Islet of Langerhans (tissue), 1 donor: ENCODE measurements at regions not wholly inside any gene's neighbourhood (a gene's known extent, or its start where the extent isn't known, plus 50 kb on each side); places are given as distances from the start of the nearest gene placed in this dataset.
A peak's percentile ranks its signal among the peaks of the same experiment; 100 is the strongest.
"Not testable (repeated sequence)": the region's sequence is repeated elsewhere in the genome, so short reads cannot be mapped to it uniquely, and the experiment has no call there.

Experiments used
- FAIRE-seq: peaks from one replicate; lab custom pipeline; 2011; peaks lifted over from hg19 to GRCh38; lab: Jason Lieb, UNC

DNA sequence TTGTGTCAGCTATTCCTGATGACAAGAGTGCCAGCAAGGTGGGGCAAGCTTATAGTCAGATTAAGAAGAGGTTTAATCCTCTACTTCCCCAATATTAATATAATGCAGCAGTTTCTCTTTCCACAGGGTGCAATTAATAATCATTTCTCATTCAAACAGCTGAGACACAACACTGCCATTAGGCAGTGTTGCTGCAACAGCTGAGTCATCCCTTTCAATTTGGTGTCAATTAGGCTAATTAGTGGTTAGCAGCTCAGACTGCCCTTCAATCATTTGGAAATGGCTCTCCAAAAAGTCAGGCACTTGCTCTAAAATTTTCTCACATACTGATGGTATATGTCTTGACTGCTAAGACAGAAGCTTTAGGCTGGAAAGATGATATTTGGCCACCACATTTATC is 265.7 kb upstream of the FAM241A start:
- FAIRE-seq = no peak

GRCh38 chr4:111880116-111880515 is 265.1 kb upstream of the FAM241A start:
- no peak for FAIRE-seq

DNA sequence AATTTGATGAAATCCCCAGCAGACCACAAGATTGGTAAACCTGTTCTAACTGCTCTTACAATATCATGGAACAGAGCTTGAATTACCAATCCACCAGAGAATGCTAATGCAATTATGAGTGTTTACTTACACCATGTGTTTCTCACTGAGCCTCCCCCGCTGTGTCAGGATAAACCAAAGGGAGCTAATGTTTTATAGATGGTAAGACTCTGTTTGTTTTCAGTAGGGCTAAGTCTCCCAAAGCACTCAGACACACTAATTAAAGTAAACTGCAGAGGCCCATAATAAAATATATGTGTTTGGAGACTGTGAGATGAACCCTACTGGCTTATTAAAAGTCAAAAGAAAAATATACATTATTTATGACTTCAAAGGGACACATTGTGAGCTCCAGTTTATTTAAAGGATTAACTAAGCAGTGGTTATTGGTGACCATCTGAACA is 261.7 kb upstream of the FAM241A start:
- FAIRE-seq = peak; percentile 75

GRCh38 chr4:111890412-111890811 is 254.8 kb upstream of the FAM241A start:
- no peak for FAIRE-seq

- no peak for FAIRE-seq
These were observed 239.7 kb upstream of the FAM241A start for GRCh38 chr4:111905511-111905910.

DNA sequence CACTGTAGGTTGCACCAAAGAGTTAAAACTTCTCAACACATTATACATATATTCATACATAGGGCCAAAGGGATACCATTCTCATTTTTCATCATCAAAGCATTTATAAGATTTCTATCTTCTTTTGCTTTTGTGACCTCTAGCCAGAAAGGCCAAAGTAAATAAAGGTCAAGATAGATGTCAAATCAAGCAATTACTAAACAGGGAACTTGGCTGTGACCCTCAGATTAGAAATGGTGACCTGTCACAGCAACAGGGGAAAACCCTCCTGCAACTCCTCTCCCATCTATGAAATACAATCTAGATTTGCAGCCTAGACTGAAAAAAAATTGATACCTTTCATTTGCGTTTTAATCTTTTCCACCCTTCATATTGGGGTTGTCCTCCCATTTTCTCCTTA is 225.6 kb upstream of the FAM241A start:
- FAIRE-seq = no peak

GRCh38 chr4:111921714-111922113 is 223.5 kb upstream of the FAM241A start:
- no peak for FAIRE-seq

GRCh38 chr4:111923786-111924185 is 221.5 kb upstream of the FAM241A start:
- FAIRE-seq = no peak

DNA sequence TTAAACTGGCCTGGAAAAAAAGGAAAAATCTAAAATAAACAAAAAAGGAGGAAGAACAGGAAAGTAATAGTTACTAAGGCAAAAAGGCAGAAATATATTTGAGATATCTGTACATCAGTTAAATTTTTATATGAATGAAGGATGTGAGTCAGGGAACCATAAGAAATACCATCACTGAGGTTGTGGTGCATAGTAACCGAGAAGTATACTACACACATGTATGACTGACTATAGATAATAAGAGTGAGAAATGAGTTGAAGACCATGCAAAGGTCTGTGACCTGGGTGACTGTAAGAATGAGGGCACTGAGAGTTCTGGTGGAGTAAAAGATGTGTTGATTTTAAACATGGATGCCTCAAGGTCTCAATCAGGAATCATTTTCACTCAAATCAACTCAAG is 220.6 kb upstream of the FAM241A start:
- FAIRE-seq = no peak

- no peak for FAIRE-seq
These were observed 214.6 kb upstream of the FAM241A start for GRCh38 chr4:111930659-111931058.

DNA sequence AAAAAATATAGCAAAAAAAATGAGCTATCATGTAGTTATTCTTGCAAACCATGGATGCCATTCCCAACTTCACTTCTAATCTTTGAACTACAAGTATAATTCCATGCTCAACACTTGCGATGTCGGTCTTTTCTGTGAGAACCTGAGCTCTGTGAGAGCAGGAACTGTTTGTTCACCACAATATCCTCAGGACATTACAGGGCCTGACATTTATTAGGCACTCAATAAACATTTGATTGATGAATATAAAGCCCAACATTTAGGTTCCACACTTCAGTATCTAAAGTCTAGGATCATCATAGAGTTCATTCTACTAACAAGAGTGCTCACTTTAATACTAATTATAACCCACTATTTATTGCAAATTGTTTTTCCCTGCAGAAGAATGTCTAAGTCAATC is 211.6 kb upstream of the FAM241A start:
- FAIRE-seq = no peak

- no peak for FAIRE-seq
These were observed 210.9 kb upstream of the FAM241A start for GRCh38 chr4:111934314-111934713.

DNA sequence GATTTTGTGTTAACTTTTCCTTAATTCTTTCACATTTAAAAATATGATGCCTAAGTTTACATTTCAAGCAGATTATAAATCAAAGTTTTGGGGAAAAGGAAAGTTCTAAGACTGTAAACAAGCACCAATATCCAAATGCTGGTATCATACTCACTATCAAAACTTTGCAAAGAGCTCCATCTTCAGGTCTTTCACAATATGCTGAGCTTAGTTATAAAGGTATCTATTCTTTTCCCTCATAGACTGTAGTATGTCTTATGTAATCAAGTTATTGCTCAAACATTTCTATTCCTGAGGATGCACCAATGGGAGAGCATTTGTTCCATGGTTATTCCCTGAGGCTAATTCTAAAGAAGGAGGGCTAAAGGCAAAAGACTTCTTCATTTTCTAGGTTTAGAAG is 207.9 kb upstream of the FAM241A start:
- FAIRE-seq = peak; percentile 82

DNA sequence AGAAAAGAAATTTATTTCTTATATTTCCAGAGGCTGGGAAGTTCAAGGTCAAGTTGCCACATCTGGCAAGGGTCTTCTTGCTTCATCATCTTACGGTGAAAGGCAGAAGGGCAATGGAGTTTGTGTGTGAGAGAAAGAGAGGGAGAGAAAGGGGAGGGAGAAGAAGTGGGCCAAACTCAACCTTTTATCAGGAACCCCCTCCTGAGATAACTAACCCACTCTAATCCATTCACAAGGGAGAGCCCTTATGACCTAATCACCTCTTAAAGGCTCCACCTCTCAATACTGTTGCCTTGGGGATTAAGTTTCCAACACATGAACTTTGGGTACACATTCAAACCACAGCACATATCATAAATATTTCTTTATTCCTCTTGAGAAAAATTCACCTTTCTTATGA is 203.3 kb upstream of the FAM241A start:
- no peak for FAIRE-seq

GRCh38 chr4:111943796-111944203 is 201.5 kb upstream of the FAM241A start:
- FAIRE-seq = no peak

GRCh38 chr4:111945014-111945413 is 200.2 kb upstream of the FAM241A start:
- no peak for FAIRE-seq

GRCh38 chr4:111946800-111947199 is 198.5 kb upstream of the FAM241A start:
- FAIRE-seq = no peak

DNA sequence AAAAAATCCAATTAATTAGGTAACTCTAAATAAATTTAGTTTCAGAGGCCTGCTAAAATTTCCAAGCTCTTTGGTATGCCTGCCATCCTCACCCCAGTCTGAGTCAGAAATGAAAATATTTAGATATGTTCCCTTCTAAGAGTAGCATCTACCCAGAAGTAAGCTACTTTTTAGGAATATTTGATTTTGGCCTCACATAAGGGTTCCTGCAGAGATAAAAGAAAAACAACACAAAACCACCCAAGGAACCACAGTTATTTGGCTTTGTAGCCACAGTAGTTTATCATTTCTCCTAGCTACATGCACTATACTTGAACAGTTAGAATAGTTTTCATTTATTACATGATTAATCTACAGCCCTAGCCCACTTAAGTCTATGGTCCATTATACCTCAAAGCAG is 192.6 kb upstream of the FAM241A start:
- no peak for FAIRE-seq

- FAIRE-seq = no peak
These were observed 190.7 kb upstream of the FAM241A start for GRCh38 chr4:111954550-111954949.

GRCh38 chr4:111955001-111955400 is 190.3 kb upstream of the FAM241A start:
- FAIRE-seq = no peak

DNA sequence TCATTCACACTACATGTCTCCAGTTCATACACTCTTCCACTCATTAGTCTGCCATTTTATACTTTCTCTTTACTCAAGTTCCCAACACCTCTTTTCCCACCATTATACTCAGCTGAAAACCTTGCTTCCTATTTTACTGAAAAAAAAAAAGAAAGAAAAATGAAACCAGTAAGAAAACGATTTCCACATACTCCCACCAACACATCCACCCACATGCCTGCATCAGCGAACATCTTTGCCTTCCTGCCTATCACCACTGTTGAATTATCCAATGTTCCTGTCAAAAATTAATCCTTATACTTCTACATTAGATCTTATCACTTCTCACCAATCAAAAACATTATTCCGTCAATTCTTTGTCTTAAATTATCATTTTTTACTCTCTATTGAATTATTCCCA is 188.1 kb upstream of the FAM241A start:
- no peak for FAIRE-seq

- FAIRE-seq = no peak
These were observed 187.3 kb upstream of the FAM241A start for GRCh38 chr4:111957997-111958396.

DNA sequence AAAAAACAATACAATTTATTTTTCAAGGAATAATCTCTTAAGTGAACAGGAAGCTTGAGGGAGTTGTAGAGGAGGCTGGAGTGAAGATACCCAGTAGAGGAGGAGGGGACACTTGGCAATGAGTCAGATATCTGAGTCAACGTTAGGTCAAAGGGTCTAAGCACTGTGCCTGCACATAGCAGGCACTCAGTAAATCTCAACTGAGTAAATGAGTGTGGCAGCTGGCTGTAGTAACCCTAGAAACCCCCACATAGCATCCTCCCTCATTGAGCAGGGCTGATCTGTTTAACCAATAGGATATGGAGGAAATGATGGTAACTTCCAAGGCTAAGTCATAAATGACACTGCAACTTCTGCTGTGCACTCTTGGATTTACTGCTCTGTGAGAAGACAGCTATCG is 186.0 kb upstream of the FAM241A start:
- FAIRE-seq = no peak

GRCh38 chr4:111960241-111960667 is 185.0 kb upstream of the FAM241A start:
- FAIRE-seq = no peak

GRCh38 chr4:111961026-111961425 is 184.2 kb upstream of the FAM241A start:
- not testable (repeated sequence) for FAIRE-seq
